ENCODE measurements at regions not wholly inside any gene's neighbourhood (a gene's known extent, or its start where the extent isn't known, plus 50 kb on each side); places are given as distances from the start of the nearest gene placed in this dataset.

- TF ChIP-seq CTCF (IDR thresholded peaks at IDR 0.05) (no peak), POLR2A (IDR thresholded peaks at IDR 0.05) (no peak)
Measured at GRCh38 chr1:199817266-199817665, 210.2 kb upstream of the NR5A2 start.

Measured in Peyer's patch (tissue), 4 donors.